RWPE2 (cell line): ENCODE measurements at regions not wholly inside any gene's neighbourhood (a gene's known extent, or its start where the extent isn't known, plus 50 kb on each side); places are given as distances from the start of the nearest gene placed in this dataset.

Experiments used
- ATAC-seq: fragments of 200-7000 bp; cut with Tn5 transposase; 3 replicates; pipeline ENCODE4 v1.9.1; 2021; ENCODE audit warnings: low read depth
- DNase-seq: peaks from one replicate; pipeline ENCODE4 v3.0.0-alpha.2; 2020; ENCODE audit warnings: low spot score
- H3K27ac ChIP-seq: fragments of 450-650 bp; 2 replicates; pipeline ENCODE4 v1.5.1; 2017; ENCODE audit warnings: mild to moderate bottlenecking; ENCODE audit not compliant: poor library complexity, severe bottlenecking
- H3K27me3 ChIP-seq: fragments of 250-450 bp; sonication (Bioruptor Pico); 2 replicates; pipeline ENCODE4 v1.5.1; 2021; ENCODE audit warnings: mild to moderate bottlenecking, moderate library complexity; ENCODE audit not compliant: insufficient read depth, poor library complexity, severe bottlenecking
- H3K36me3 ChIP-seq: fragments of 250-450 bp; sonication (Bioruptor Pico); 2 replicates; pipeline ENCODE4 v1.5.1; 2020; ENCODE audit warnings: low read depth, mild to moderate bottlenecking, moderate library complexity
- H3K4me1 ChIP-seq: fragments of 250-450 bp; sonication (Bioruptor Pico); 2 replicates; pipeline ENCODE4 v1.5.1; 2021; ENCODE audit warnings: mild to moderate bottlenecking, moderate library complexity; ENCODE audit not compliant: insufficient read depth, poor library complexity, severe bottlenecking
- H3K4me3 ChIP-seq: fragments of 250-450 bp; sonication (Bioruptor Pico); 2 replicates; pipeline ENCODE4 v1.5.1; 2021; ENCODE audit warnings: mild to moderate bottlenecking, moderate library complexity; ENCODE audit not compliant: severe bottlenecking
- H3K9me3 ChIP-seq: fragments of 250-450 bp; sonication (Bioruptor Pico); 2 replicates; pipeline ENCODE4 v1.5.1; 2021; ENCODE audit warnings: mild to moderate bottlenecking, moderate library complexity; ENCODE audit not compliant: severe bottlenecking
- TF ChIP-seq, protein P1 (sequence below): fragments of 450-650 bp; IDR thresholded peaks from one replicate; pipeline ENCODE4 v1.5.1; 2017; ENCODE audit warnings: mild to moderate bottlenecking, moderate library complexity; ENCODE audit not compliant: poor library complexity, severe bottlenecking

- H3K27ac ChIP-seq, result no peak overlapping the region
- no peak overlapping the region for H3K4me3 ChIP-seq
- TF ChIP-seq, protein P1, sequence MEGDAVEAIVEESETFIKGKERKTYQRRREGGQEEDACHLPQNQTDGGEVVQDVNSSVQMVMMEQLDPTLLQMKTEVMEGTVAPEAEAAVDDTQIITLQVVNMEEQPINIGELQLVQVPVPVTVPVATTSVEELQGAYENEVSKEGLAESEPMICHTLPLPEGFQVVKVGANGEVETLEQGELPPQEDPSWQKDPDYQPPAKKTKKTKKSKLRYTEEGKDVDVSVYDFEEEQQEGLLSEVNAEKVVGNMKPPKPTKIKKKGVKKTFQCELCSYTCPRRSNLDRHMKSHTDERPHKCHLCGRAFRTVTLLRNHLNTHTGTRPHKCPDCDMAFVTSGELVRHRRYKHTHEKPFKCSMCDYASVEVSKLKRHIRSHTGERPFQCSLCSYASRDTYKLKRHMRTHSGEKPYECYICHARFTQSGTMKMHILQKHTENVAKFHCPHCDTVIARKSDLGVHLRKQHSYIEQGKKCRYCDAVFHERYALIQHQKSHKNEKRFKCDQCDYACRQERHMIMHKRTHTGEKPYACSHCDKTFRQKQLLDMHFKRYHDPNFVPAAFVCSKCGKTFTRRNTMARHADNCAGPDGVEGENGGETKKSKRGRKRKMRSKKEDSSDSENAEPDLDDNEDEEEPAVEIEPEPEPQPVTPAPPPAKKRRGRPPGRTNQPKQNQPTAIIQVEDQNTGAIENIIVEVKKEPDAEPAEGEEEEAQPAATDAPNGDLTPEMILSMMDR, result no peak
- no peak for ATAC-seq
- H3K36me3 ChIP-seq, result no peaks in the 10 kb centered on the region
- no peaks in the 10 kb centered on the region for H3K9me3 ChIP-seq
- no peaks in the 10 kb centered on the region for H3K27me3 ChIP-seq
- H3K4me1 ChIP-seq, result no peaks in the 10 kb centered on the region
- no peak for DNase-seq
Observed at GRCh38 chr2:109062145-109062858, 66.7 kb upstream of the SH3RF3 start.

- Histone ChIP-seq H3K36me3 (no peaks in the 10 kb centered on the region), H3K27me3 (no peaks in the 10 kb centered on the region), H3K4me3 (no peak overlapping the region), H3K4me1 (no peaks in the 10 kb centered on the region), H3K27ac (no peak overlapping the region), H3K9me3 (no peaks in the 10 kb centered on the region)
- ATAC-seq (no peak), DNase-seq (no peak)
- TF ChIP-seq, protein P1, result no peak
Observed at GRCh38 chr2:109061736-109062135, 67.3 kb upstream of the SH3RF3 start.

DNA sequence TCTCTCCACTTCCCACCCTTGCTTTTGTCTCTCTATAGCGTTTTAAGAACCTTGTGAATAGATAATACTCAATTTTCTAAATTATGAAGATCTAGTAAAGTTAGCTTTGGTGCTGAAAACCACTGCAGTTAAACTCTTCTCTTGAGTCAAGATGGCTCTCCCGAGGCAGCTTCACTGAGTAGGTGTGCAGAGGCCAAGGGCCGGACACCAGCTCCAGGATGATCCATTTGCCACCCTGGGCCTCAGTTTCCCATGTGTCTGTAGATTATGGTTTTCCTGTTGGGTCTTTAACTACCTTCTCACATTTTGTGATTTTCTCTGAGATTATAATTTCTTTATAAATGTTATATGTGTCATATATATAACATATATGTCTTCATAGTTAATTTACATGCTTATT, 68.5 kb upstream of the SH3RF3 start:
- TF ChIP-seq, protein P1, result no peak
- Histone ChIP-seq H3K36me3 (no peaks in the 10 kb centered on the region), H3K27ac (no peak overlapping the region), H3K27me3 (no peaks in the 10 kb centered on the region), H3K4me3 (no peak overlapping the region), H3K4me1 (no peaks in the 10 kb centered on the region), H3K9me3 (no peaks in the 10 kb centered on the region)
- ATAC-seq (no peak), DNase-seq (no peak)

DNA sequence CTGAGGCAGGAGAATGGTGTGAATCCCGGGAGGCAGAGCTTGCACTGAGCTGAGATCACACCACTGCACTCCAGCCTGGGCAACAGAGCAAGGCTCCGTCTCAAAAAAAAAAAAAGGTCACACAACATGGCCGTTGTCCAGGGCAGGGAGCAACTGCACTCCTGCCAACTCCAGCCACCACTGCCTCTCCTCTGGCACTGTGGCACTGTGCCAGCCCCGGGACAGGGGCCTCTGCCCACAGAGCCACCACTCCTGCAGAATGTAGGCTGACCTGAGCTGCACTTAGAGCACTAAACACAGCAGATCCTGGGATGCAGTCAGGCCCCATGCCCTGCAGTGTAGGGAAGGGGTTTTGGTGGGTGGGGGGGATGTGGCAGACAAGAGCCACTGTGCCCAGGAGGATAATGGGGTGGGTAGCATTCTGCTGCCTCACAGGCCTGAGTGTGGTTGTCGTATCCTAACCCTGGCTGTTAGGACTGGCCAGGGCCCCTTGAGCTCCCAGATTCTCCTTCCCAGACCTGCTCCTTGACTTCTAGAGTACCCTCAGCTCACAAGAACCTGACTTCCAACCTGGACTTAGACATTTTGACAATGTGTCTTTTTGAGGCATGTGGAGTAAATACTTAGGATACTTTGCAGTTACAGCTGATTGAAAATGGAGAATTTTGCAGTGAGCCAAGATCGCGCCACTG, 69.4 kb upstream of the SH3RF3 start:
- TF ChIP-seq, protein P1, result no peak
- ATAC-seq, result no peak

DNA sequence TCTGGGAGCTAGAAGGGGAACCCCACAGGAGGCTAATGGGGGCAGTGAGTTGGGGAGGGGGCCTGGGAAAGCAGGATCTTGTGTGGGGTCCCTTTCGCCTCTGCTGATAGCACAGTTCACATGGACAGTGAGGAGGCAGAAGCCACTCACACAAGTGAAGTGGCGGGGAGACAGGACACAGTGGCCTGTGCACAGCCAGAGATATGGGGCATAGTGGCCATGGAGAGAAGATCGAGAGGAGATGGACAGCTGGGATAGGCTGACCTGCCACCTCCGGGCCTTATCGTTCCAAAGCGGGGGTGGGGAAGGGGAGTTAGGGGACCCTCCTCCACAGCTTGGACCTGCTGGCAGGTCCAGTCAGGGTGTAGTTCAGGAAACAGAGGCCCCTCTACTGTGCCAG, 69.8 kb upstream of the EDAR start:
- H3K4me1 ChIP-seq, result no peaks in the 10 kb centered on the region
- H3K27ac ChIP-seq, result no peak overlapping the region
- no peaks in the 10 kb centered on the region for H3K27me3 ChIP-seq
- DNase-seq, result no peak
- H3K36me3 ChIP-seq, result no peaks in the 10 kb centered on the region
- no peaks in the 10 kb centered on the region for H3K9me3 ChIP-seq
- no peak overlapping the region for H3K4me3 ChIP-seq
- TF ChIP-seq, protein P1, result no peak
- ATAC-seq, result no peak

More for the DNA sequence above, 69.4 kb upstream of the SH3RF3 start:
- H3K4me1 ChIP-seq, result no peaks in the 10 kb centered on the region
- no peaks in the 10 kb centered on the region for H3K9me3 ChIP-seq
- H3K27ac ChIP-seq, result no peak overlapping the region
- DNase-seq, result no peak
- no peaks in the 10 kb centered on the region for H3K36me3 ChIP-seq
- H3K27me3 ChIP-seq, result no peaks in the 10 kb centered on the region
- H3K4me3 ChIP-seq, result no peak overlapping the region
